ENCODE measurements at regions not wholly inside any gene's neighbourhood (a gene's known extent, or its start where the extent isn't known, plus 50 kb on each side); places are given as distances from the start of the nearest gene placed in this dataset.

GRCh38 chr2:18363348-18363747 lies 197.1 kb downstream of the RDH14 start:
- H3K36me3 Mint-ChIP-seq (ENCODE audit: low read depth), result no peaks in the 10 kb centered on the region
- no peaks in the 10 kb centered on the region for H3K9me3 Mint-ChIP-seq
- H3K27ac Mint-ChIP-seq, result no peak overlapping the region
- no peaks in the 10 kb centered on the region for H3K4me1 Mint-ChIP-seq (ENCODE audit: low read depth)
- H3K27me3 Mint-ChIP-seq (ENCODE audit: low read depth), result peaks cover 1% of the 10 kb centered on the region
- no peak overlapping the region for H3K4me3 Mint-ChIP-seq

- Mint-ChIP-seq H3K27ac (no peak overlapping the region), H3K27me3 (ENCODE audit: low read depth) (no peaks in the 10 kb centered on the region), H3K9me3 (no peaks in the 10 kb centered on the region), H3K4me1 (ENCODE audit: low read depth) (no peaks in the 10 kb centered on the region), H3K36me3 (ENCODE audit: low read depth) (no peaks in the 10 kb centered on the region), H3K4me3 (no peak overlapping the region)
Measured at GRCh38 chr2:18362696-18363095, 197.8 kb downstream of the RDH14 start.

DNA sequence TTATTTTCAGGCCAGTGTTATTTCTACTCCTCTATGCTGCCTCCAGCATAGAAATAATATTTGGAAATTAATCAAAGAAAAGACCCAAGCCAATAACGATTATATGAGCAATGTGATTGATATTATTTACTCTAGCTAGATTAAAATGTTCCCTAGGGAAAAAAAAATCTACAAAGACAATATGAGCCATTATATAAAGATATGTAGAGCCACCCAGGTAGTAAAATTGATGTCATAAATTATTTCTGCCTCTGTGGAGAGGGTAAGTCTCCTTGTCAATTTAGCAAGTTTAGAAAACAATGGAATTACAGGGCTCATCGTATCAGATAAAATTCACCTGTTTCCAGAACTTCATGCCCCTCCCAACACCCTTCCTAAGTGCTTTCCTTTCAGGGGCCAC lies 202.9 kb downstream of the RDH14 start:
- H3K4me3 Mint-ChIP-seq, result no peak overlapping the region
- H3K4me1 Mint-ChIP-seq (ENCODE audit: low read depth), result no peaks in the 10 kb centered on the region
- H3K27ac Mint-ChIP-seq, result no peak overlapping the region
- H3K36me3 Mint-ChIP-seq (ENCODE audit: low read depth), result no peaks in the 10 kb centered on the region
- no peaks in the 10 kb centered on the region for H3K9me3 Mint-ChIP-seq
- no peaks in the 10 kb centered on the region for H3K27me3 Mint-ChIP-seq (ENCODE audit: low read depth)

- no peaks in the 10 kb centered on the region for H3K9me3 Mint-ChIP-seq
- no peak overlapping the region for H3K4me3 Mint-ChIP-seq
- H3K4me1 Mint-ChIP-seq (ENCODE audit: low read depth), result no peaks in the 10 kb centered on the region
- H3K36me3 Mint-ChIP-seq (ENCODE audit: low read depth), result no peaks in the 10 kb centered on the region
- no peak overlapping the region for H3K27ac Mint-ChIP-seq
- no peaks in the 10 kb centered on the region for H3K27me3 Mint-ChIP-seq (ENCODE audit: low read depth)
Measured at GRCh38 chr2:18356676-18357075, 203.8 kb downstream of the RDH14 start.

GRCh38 chr2:18349421-18349820 lies 211.0 kb downstream of the RDH14 start:
- Mint-ChIP-seq H3K4me1 (ENCODE audit: low read depth) (no peaks in the 10 kb centered on the region), H3K9me3 (no peaks in the 10 kb centered on the region), H3K27ac (no peak overlapping the region), H3K4me3 (no peak overlapping the region), H3K27me3 (ENCODE audit: low read depth) (no peaks in the 10 kb centered on the region), H3K36me3 (ENCODE audit: low read depth) (no peaks in the 10 kb centered on the region)

DNA sequence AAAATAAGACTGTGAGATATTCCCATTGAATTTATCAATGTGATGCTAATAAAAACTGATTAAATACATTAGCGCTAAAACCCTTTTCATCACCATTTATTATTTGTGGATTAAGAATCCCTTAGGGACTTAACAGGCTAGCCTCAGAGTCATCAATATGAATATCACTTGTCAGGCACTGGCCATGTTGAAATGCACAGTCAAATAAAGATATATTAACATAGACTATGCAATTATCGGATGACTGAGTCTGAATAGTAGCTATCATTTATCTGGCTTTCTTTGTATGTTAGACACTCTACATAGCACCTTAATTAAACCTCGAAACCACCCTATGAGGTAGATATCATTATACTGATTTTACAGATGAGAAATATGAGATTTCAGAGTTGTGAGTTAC lies 213.6 kb downstream of the RDH14 start:
- Mint-ChIP-seq H3K27me3 (ENCODE audit: low read depth) (no peaks in the 10 kb centered on the region), H3K9me3 (no peaks in the 10 kb centered on the region), H3K4me3 (no peak overlapping the region), H3K4me1 (ENCODE audit: low read depth) (no peaks in the 10 kb centered on the region), H3K27ac (no peak overlapping the region), H3K36me3 (ENCODE audit: low read depth) (no peaks in the 10 kb centered on the region)

DNA sequence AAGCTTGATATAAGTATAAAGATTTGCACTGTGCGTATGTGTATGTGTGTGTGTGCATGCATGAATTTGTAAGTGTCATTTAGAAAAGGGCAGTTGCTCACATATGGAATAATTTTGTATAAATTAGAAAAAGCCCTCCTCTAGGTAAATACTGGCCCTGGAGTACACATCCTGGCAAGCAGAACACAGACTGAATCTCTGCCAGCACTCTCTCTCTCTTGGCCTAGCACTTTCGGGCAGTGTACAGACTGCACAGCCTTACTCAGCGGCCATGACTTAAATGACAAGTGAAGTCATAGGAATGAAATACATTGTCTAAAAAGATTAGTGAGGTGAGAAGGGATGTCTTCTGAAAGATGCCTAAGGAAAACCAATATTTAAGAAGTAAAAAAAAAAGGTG lies 214.1 kb downstream of the RDH14 start:
- H3K27ac Mint-ChIP-seq, result no peak overlapping the region
- no peak overlapping the region for H3K4me3 Mint-ChIP-seq
- H3K9me3 Mint-ChIP-seq, result no peaks in the 10 kb centered on the region
- H3K27me3 Mint-ChIP-seq (ENCODE audit: low read depth), result no peaks in the 10 kb centered on the region
- no peaks in the 10 kb centered on the region for H3K4me1 Mint-ChIP-seq (ENCODE audit: low read depth)
- H3K36me3 Mint-ChIP-seq (ENCODE audit: low read depth), result no peaks in the 10 kb centered on the region

- Mint-ChIP-seq H3K4me3 (no peak overlapping the region), H3K9me3 (no peaks in the 10 kb centered on the region), H3K27me3 (ENCODE audit: low read depth) (no peaks in the 10 kb centered on the region), H3K4me1 (ENCODE audit: low read depth) (no peaks in the 10 kb centered on the region), H3K36me3 (ENCODE audit: low read depth) (no peaks in the 10 kb centered on the region), H3K27ac (no peak overlapping the region)
Measured at GRCh38 chr2:18345848-18346247, 214.6 kb downstream of the RDH14 start.

GRCh38 chr2:18342901-18343300 lies 217.6 kb downstream of the RDH14 start:
- Mint-ChIP-seq H3K27me3 (ENCODE audit: low read depth) (no peaks in the 10 kb centered on the region), H3K9me3 (no peaks in the 10 kb centered on the region), H3K4me1 (ENCODE audit: low read depth) (no peaks in the 10 kb centered on the region), H3K4me3 (no peak overlapping the region), H3K36me3 (ENCODE audit: low read depth) (no peaks in the 10 kb centered on the region), H3K27ac (no peak overlapping the region)

- no peaks in the 10 kb centered on the region for H3K4me1 Mint-ChIP-seq (ENCODE audit: low read depth)
Measured at GRCh38 chr2:18339326-18339725, 221.1 kb downstream of the RDH14 start.

DNA sequence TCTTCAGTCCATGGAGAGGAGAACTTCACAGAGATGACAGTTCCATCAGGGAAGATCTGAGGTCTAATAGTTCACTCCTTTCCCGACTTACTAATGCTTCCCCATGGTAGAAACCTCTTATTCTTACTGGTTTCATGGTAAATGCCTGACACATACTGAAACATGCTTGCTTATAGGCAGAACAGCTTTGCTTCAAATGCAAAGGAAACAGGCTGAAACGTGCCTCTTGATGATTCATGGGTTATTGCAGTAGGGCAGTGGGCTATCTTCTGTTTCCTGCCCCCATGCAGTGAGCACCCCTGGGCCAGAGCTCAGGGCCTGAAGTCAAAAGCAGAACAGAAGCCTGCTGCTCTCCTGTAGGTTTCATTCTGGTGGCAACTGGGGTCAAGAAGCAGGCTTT lies 223.5 kb downstream of the RDH14 start:
- H3K27ac Mint-ChIP-seq, result no peak overlapping the region
- H3K9me3 Mint-ChIP-seq, result no peaks in the 10 kb centered on the region
- H3K4me3 Mint-ChIP-seq, result no peak overlapping the region
- H3K36me3 Mint-ChIP-seq (ENCODE audit: low read depth), result no peaks in the 10 kb centered on the region
- H3K4me1 Mint-ChIP-seq (ENCODE audit: low read depth), result no peaks in the 10 kb centered on the region
- peaks cover 3% of the 10 kb centered on the region for H3K27me3 Mint-ChIP-seq (ENCODE audit: low read depth)

More at GRCh38 chr2:18339326-18339725, 221.1 kb downstream of the RDH14 start:
- H3K4me3 Mint-ChIP-seq, result no peak overlapping the region
- peaks cover 3% of the 10 kb centered on the region for H3K27me3 Mint-ChIP-seq (ENCODE audit: low read depth)
- no peak overlapping the region for H3K27ac Mint-ChIP-seq
- no peaks in the 10 kb centered on the region for H3K9me3 Mint-ChIP-seq
- no peaks in the 10 kb centered on the region for H3K36me3 Mint-ChIP-seq (ENCODE audit: low read depth)

- Mint-ChIP-seq H3K4me3 (no peak overlapping the region), H3K4me1 (ENCODE audit: low read depth) (no peaks in the 10 kb centered on the region), H3K9me3 (no peaks in the 10 kb centered on the region), H3K27me3 (ENCODE audit: low read depth) (peaks cover 3% of the 10 kb centered on the region), H3K36me3 (ENCODE audit: low read depth) (no peaks in the 10 kb centered on the region), H3K27ac (no peak overlapping the region)
Measured at GRCh38 chr2:18332477-18332876, 228.0 kb downstream of the RDH14 start.

- no peaks in the 10 kb centered on the region for H3K36me3 Mint-ChIP-seq (ENCODE audit: low read depth)
- no peak overlapping the region for H3K27ac Mint-ChIP-seq
- H3K27me3 Mint-ChIP-seq (ENCODE audit: low read depth), result no peaks in the 10 kb centered on the region
- no peaks in the 10 kb centered on the region for H3K9me3 Mint-ChIP-seq
- no peaks in the 10 kb centered on the region for H3K4me1 Mint-ChIP-seq (ENCODE audit: low read depth)
- H3K4me3 Mint-ChIP-seq, result no peak overlapping the region
Measured at GRCh38 chr2:18325118-18325517, 235.3 kb downstream of the RDH14 start.

DNA sequence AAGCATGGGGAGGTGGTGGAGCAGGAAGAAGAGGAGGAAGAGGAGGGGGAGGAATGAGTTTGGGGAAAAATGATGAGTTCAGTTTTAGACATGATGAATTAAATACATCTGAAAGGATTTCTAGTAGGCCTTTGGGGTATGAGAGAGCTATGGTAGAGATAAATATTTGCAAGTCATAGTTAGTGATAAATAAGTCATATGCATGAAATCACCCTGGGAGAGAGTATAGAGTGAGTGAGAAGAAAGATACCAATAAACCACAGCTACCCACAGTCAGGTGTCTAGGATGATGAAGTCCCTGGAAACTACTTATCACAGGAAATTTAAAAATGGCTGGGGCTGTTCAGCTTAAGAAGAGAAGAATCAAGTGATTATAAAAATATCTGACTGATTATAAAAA lies 240.5 kb downstream of the RDH14 start:
- Mint-ChIP-seq H3K9me3 (no peaks in the 10 kb centered on the region), H3K27me3 (ENCODE audit: low read depth) (no peaks in the 10 kb centered on the region), H3K36me3 (ENCODE audit: low read depth) (no peaks in the 10 kb centered on the region), H3K4me3 (no peak overlapping the region), H3K4me1 (ENCODE audit: low read depth) (no peaks in the 10 kb centered on the region), H3K27ac (no peak overlapping the region)

- H3K27me3 Mint-ChIP-seq (ENCODE audit: low read depth), result no peaks in the 10 kb centered on the region
- H3K27ac Mint-ChIP-seq, result no peak overlapping the region
- H3K4me3 Mint-ChIP-seq, result no peak overlapping the region
- H3K9me3 Mint-ChIP-seq, result no peaks in the 10 kb centered on the region
- no peaks in the 10 kb centered on the region for H3K36me3 Mint-ChIP-seq (ENCODE audit: low read depth)
- no peaks in the 10 kb centered on the region for H3K4me1 Mint-ChIP-seq (ENCODE audit: low read depth)
Measured at GRCh38 chr2:18317017-18317416, 243.4 kb downstream of the RDH14 start.

DNA sequence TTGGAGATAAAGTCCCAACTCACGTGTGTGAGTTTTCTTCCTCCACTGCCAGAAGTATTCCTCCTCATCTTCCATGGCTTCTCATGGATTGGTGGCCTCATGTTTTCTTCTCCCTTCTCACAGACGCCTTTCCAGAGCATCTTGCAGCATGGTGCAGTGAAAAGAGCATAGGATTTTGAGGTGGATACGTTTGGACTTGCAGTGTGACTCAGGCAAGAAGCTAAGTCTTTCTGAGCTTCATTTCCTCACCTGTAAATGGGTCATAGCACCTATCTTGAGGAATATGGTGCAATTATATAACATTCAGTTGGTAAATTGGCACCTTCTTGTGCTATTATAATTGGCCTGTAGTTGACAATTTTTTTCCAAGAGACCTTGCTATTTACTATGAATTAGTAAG lies 247.6 kb downstream of the RDH14 start:
- Mint-ChIP-seq H3K9me3 (no peaks in the 10 kb centered on the region), H3K4me3 (no peak overlapping the region), H3K36me3 (ENCODE audit: low read depth) (no peaks in the 10 kb centered on the region)

More for the DNA sequence above, 247.6 kb downstream of the RDH14 start:
- Mint-ChIP-seq H3K4me1 (ENCODE audit: low read depth) (no peaks in the 10 kb centered on the region), H3K27ac (no peak overlapping the region), H3K27me3 (ENCODE audit: low read depth) (no peaks in the 10 kb centered on the region)

Data from T-helper 1 cell treated with Interleukin-12 subunit alpha and Interleukin-12 subunit beta and Interleukin-4 antibody, amounts not matched to agents 30 μg/mL and 1 μg/mL, for 36 hours (primary cell).